ENCODE measurements at regions not wholly inside any gene's neighbourhood (a gene's known extent, or its start where the extent isn't known, plus 50 kb on each side); places are given as distances from the start of the nearest gene placed in this dataset.

- intact Hi-C loops (cut with DNase I): loop anchor here in 5 of 10 donors (10.0 kb wide), 5 partner anchors 102 to 812 kb away; no protein-coding TSS in a partner anchor
- TF ChIP-seq CTCF (IDR thresholded peaks at IDR 0.05): no peak
- H3K4me1 ChIP-seq: peaks cover 0 to 14% (median 0%) of the 10 kb centered on the region in 9 donors
- 90 to 91% methylated on average over 3 of the region's 3 CpGs for WGBS, 2 donors
- peaks cover 0 to 3% (median 0%) of the 10 kb centered on the region in 7 donors for H3K27me3 ChIP-seq
- ATAC-seq: no peak
- peak overlapping the region in 2 of 10 donors; percentile 47 to 64 for H3K27ac ChIP-seq
- DNase-seq: no peak
- no peak overlapping the region for H3K4me3 ChIP-seq
- no peaks in the 10 kb centered on the region for H3K36me3 ChIP-seq
- H3K9me3 ChIP-seq: no peaks in the 10 kb centered on the region
Measured at GRCh38 chr12:58342736-58343135, 401.4 kb downstream of the ATP23 start.

- Histone ChIP-seq H3K27me3 (peaks cover 0 to 3% (median 0%) of the 10 kb centered on the region in 7 donors), H3K36me3 (no peaks in the 10 kb centered on the region), H3K27ac (no peak overlapping the region), H3K4me3 (no peak overlapping the region), H3K9me3 (peaks cover 0 to 13% (median 0%) of the 10 kb centered on the region in 11 donors), H3K4me1 (peaks cover 0 to 14% (median 0%) of the 10 kb centered on the region in 9 donors)
- 37 to 39% methylated on average over 7 of the region's 7 CpGs for WGBS, 2 donors
- no peak for DNase-seq
- peak in 1 of 8 donors; percentile 58 for ATAC-seq
- intact Hi-C loops (cut with DNase I): loop anchor here (1.0 to 10.0 kb wide), 14 partner anchors 96 to 809 kb away; no protein-coding TSS in a partner anchor
- peak; percentile 73 to 91 (median 89) for TF ChIP-seq CTCF (IDR thresholded peaks at IDR 0.05)
Measured at GRCh38 chr12:58346032-58346632, 404.8 kb downstream of the ATP23 start.

- TF ChIP-seq CTCF (IDR thresholded peaks at IDR 0.05): no peak
- ATAC-seq: no peak
Measured at GRCh38 chr12:58347188-58347587, 405.8 kb downstream of the ATP23 start.

GRCh38 chr12:58347691-58348090, 406.3 kb downstream of the ATP23 start:
- WGBS, 2 donors: 83 to 88% methylated on average over 2 of the region's 2 CpGs
- intact Hi-C loops (cut with DNase I): loop anchor here (2.0 to 10.0 kb wide), 13 partner anchors 95 to 807 kb away; no protein-coding TSS in a partner anchor
- ATAC-seq: no peak
- Histone ChIP-seq H3K4me3 (no peak overlapping the region), H3K27ac (no peak overlapping the region), H3K36me3 (no peaks in the 10 kb centered on the region), H3K4me1 (peaks cover 0 to 2% (median 0%) of the 10 kb centered on the region in 9 donors), H3K9me3 (peaks cover 0 to 13% (median 0%) of the 10 kb centered on the region in 11 donors), H3K27me3 (peaks cover 0 to 3% (median 0%) of the 10 kb centered on the region in 7 donors)
- DNase-seq: no peak
- no peak for TF ChIP-seq CTCF (IDR thresholded peaks at IDR 0.05)

More at GRCh38 chr12:58347188-58347587, 405.8 kb downstream of the ATP23 start:
- intact Hi-C loops (cut with DNase I): loop anchor here (2.0 to 10.0 kb wide), 13 partner anchors 95 to 808 kb away; no protein-coding TSS in a partner anchor
- Histone ChIP-seq H3K4me1 (peaks cover 0 to 7% (median 0%) of the 10 kb centered on the region in 9 donors), H3K9me3 (peaks cover 0 to 13% (median 0%) of the 10 kb centered on the region in 11 donors), H3K36me3 (no peaks in the 10 kb centered on the region), H3K27me3 (peaks cover 0 to 3% (median 0%) of the 10 kb centered on the region in 7 donors), H3K27ac (no peak overlapping the region), H3K4me3 (no peak overlapping the region)
- 86 to 91% methylated on average over 2 of the region's 2 CpGs for WGBS, 2 donors
- DNase-seq: no peak
